IMR-90 (cell line): ENCODE measurements at regions not wholly inside any gene's neighbourhood (a gene's known extent, or its start where the extent isn't known, plus 50 kb on each side); places are given as distances from the start of the nearest gene placed in this dataset.

Experiments
- ATAC-seq: fragments of 200-7000 bp; cut with Tn5 transposase; 2 replicates; pipeline ENCODE4 v1.9.1; 2020; ENCODE audit warnings: low read depth, mild to moderate bottlenecking, moderate library complexity
- BruUV-seq: library from RNA; stranded (reverse); fragments of 400-500 nt; replicated peaks from 2 replicates; lab custom pipeline; 2021; lab: Mats Ljungman, UMichigan
- CTCF ChIA-PET: fragments of 300-600 bp; formaldehyde crosslinking; extraction: SDS; loops from one replicate; lab custom pipeline; 2021; ENCODE audit warnings: antibody characterized with exemption; lab: Yijun Ruan, JAX
- POLR2A ChIA-PET: fragments of 300-600 bp; sonication (Branson Sonifier 250); formaldehyde crosslinking; loops from one replicate; lab custom pipeline; 2022; ENCODE audit warnings: antibody characterized with exemption; ENCODE audit not compliant: unreplicated experiment; lab: Charles Lee
- DNase-seq: peaks from one replicate; pipeline ENCODE4 v3.0.0; 2013
- H2AFZ ChIP-seq: replicated peaks from 2 replicates; pipeline ENCODE3; 2013; ENCODE audit warnings: low read length, mild to moderate bottlenecking; ENCODE audit not compliant: poor library complexity
- H2AK5ac ChIP-seq: 2 replicates; pipeline ENCODE4 v1.6.1; 2013; ENCODE audit warnings: low read depth, low read length, inconsistent platforms
- H2AK9ac ChIP-seq: replicated peaks from 2 replicates; pipeline ENCODE3; 2013; ENCODE audit warnings: mild to moderate bottlenecking, low read depth, low read length, moderate library complexity; ENCODE audit not compliant: poor library complexity
- H2BK120ac ChIP-seq: 2 replicates; pipeline ENCODE4 v1.6.1; 2013; ENCODE audit warnings: low read depth, low read length, inconsistent platforms
- H2BK15ac ChIP-seq: 3 replicates; pipeline ENCODE4 v1.6.1; 2013; ENCODE audit warnings: low read depth, low read length, inconsistent platforms
- H2BK20ac ChIP-seq: 2 replicates; pipeline ENCODE4 v1.6.1; 2013; ENCODE audit warnings: low read depth, mild to moderate bottlenecking, inconsistent platforms, low read length, moderate library complexity
- H2BK5ac ChIP-seq: 2 replicates; pipeline ENCODE4 v1.6.1; 2013; ENCODE audit warnings: mild to moderate bottlenecking, low read depth, low read length, inconsistent platforms; ENCODE audit not compliant: poor library complexity, severe bottlenecking
- H3K14ac ChIP-seq: replicated peaks from 2 replicates; pipeline ENCODE4 v1.6.1; 2013; ENCODE audit warnings: low read depth, low read length, inconsistent platforms
- H3K18ac ChIP-seq: 2 replicates; pipeline ENCODE4 v1.6.1; 2013; ENCODE audit warnings: low read depth, low read length, control low read depth
- H3K23ac ChIP-seq: 2 replicates; pipeline ENCODE4 v1.6.1; 2013; ENCODE audit warnings: low read depth, low read length, inconsistent platforms
- H3K27ac ChIP-seq: 2 replicates; pipeline ENCODE4 v1.5.1; 2013; ENCODE audit warnings: mild to moderate bottlenecking, control low read depth, low read length; ENCODE audit not compliant: insufficient read depth
- H3K27me3 ChIP-seq: 2 replicates; pipeline ENCODE4 v1.6.1; 2013; ENCODE audit warnings: low read length; ENCODE audit not compliant: control insufficient read depth, insufficient read depth
- H3K36me3 ChIP-seq: 2 replicates; pipeline ENCODE4 v1.6.1; 2013; ENCODE audit warnings: low read length, mixed read lengths; ENCODE audit not compliant: control insufficient read depth, insufficient read depth
- H3K4ac ChIP-seq: 2 replicates; pipeline ENCODE4 v1.6.1; 2013; ENCODE audit warnings: low read depth, low read length, inconsistent platforms
- H3K4me1 ChIP-seq: 2 replicates; pipeline ENCODE4 v1.6.1; 2013; ENCODE audit warnings: low read length, mixed read lengths; ENCODE audit not compliant: control insufficient read depth, insufficient read depth
- H3K4me2 ChIP-seq: 2 replicates; pipeline ENCODE4 v1.6.1; 2013; ENCODE audit warnings: low read depth, mild to moderate bottlenecking, control low read depth, low read length, moderate library complexity
- H3K4me3 ChIP-seq: 2 replicates; pipeline ENCODE4 v1.5.1; 2013; ENCODE audit warnings: low read depth, mild to moderate bottlenecking, control low read depth, low read length, moderate library complexity; ENCODE audit not compliant: insufficient read depth
- H3K56ac ChIP-seq: 2 replicates; pipeline ENCODE4 v1.6.1; 2013; ENCODE audit warnings: low read length, inconsistent platforms; ENCODE audit not compliant: insufficient read depth; ENCODE audit errors: extremely low read depth
- H3K79me1 ChIP-seq, 2 experiments: 2 replicates each; pipeline ENCODE4 v1.6.1; 2013; ENCODE audit warnings: low read length in 2 of 2, inconsistent platforms in 1 of 2, low read depth in 1 of 2
- H3K9ac ChIP-seq: 2 replicates; pipeline ENCODE4 v1.6.1; 2013; ENCODE audit warnings: low read depth, low read length, control low read depth
- H3K9me1 ChIP-seq: 2 replicates; pipeline ENCODE4 v1.6.1; 2013; ENCODE audit warnings: low read length, inconsistent platforms; ENCODE audit not compliant: insufficient read depth
- H3K9me3 ChIP-seq: 2 replicates; pipeline ENCODE4 v1.6.1; 2013; ENCODE audit warnings: low read length; ENCODE audit not compliant: control insufficient read depth, insufficient read depth
- H4K20me1 ChIP-seq: 2 replicates; pipeline ENCODE4 v1.6.1; 2013; ENCODE audit warnings: low read length, inconsistent platforms; ENCODE audit not compliant: insufficient read depth
- H4K5ac ChIP-seq: 2 replicates; pipeline ENCODE4 v1.6.1; 2013; ENCODE audit warnings: mild to moderate bottlenecking, low read depth, low read length, control low read depth
- H4K8ac ChIP-seq, 2 experiments: 2 replicates each; pipeline ENCODE4 v1.6.1; 2013; ENCODE audit warnings: low read depth in 2 of 2, low read length in 2 of 2, control low read depth in 1 of 2, inconsistent platforms in 1 of 2
- H4K91ac ChIP-seq: 2 replicates; pipeline ENCODE4 v1.6.1; 2013; ENCODE audit warnings: low read depth, low read length, inconsistent platforms; ENCODE audit not compliant: insufficient read depth
- BHLHE40 ChIP-seq: fragments of 150-350 bp; IDR thresholded peaks from 2 replicates; pipeline ENCODE4 v1.6.1; 2016; ENCODE audit warnings: mild to moderate bottlenecking, low read depth, low read length
- CEBPB ChIP-seq: IDR thresholded peaks from 2 replicates; pipeline ENCODE4 v1.6.1; 2012; ENCODE audit warnings: low read depth, low read length, improper control_type of control experiment
- CHD1 ChIP-seq: IDR thresholded peaks from 2 replicates; pipeline ENCODE4 v1.6.1; 2012; ENCODE audit warnings: low read depth, low read length, improper control_type of control experiment
- CTCF ChIP-seq: conservative IDR thresholded peaks from 2 replicates; pipeline ENCODE4 v1.5.1; 2012; ENCODE audit warnings: mild to moderate bottlenecking, low read depth, low read length, improper control_type of control experiment
- ELK1 ChIP-seq: fragments of 150-350 bp; IDR thresholded peaks from 2 replicates; pipeline ENCODE4 v1.6.1; 2016; ENCODE audit warnings: low read depth, mild to moderate bottlenecking, low read length, moderate library complexity, borderline replicate concordance
- FOS ChIP-seq: fragments of 150-350 bp; IDR thresholded peaks from 2 replicates; pipeline ENCODE4 v1.6.1; 2016; ENCODE audit warnings: low read depth, low read length
- MAFK ChIP-seq: IDR thresholded peaks from 2 replicates; pipeline ENCODE4 v1.6.1; 2012; ENCODE audit warnings: low read depth, low read length, improper control_type of control experiment
- MAZ ChIP-seq: IDR thresholded peaks from 2 replicates; pipeline ENCODE4 v1.6.1; 2012; ENCODE audit warnings: low read depth, mild to moderate bottlenecking, low read length, improper control_type of control experiment, moderate library complexity, borderline replicate concordance
- MXI1 ChIP-seq: IDR thresholded peaks from 2 replicates; pipeline ENCODE4 v1.6.1; 2012; ENCODE audit warnings: low read depth, mild to moderate bottlenecking, low read length, moderate library complexity, borderline replicate concordance
- NFE2L2 ChIP-seq: fragments of 150-350 bp; IDR thresholded peaks from 2 replicates; pipeline ENCODE4 v1.6.1; 2016; ENCODE audit warnings: low read depth, mild to moderate bottlenecking, low read length
- POLR2A ChIP-seq: IDR thresholded peaks from 2 replicates; pipeline ENCODE4 v1.6.1; 2012; ENCODE audit warnings: mild to moderate bottlenecking, low read depth, low read length
- RAD21 ChIP-seq: IDR thresholded peaks from 2 replicates; pipeline ENCODE4 v1.6.1; 2012; ENCODE audit warnings: low read length, improper control_type of control experiment
- RCOR1 ChIP-seq: IDR thresholded peaks from 2 replicates; pipeline ENCODE4 v1.6.1; 2012; ENCODE audit warnings: mild to moderate bottlenecking, low read length, improper control_type of control experiment; ENCODE audit not compliant: insufficient replicate concordance
- RFX5 ChIP-seq: IDR thresholded peaks from 2 replicates; pipeline ENCODE4 v1.8.0; 2012; ENCODE audit warnings: low read depth, mild to moderate bottlenecking, low read length, moderate library complexity
- SMC3 ChIP-seq: fragments of 150-350 bp; IDR thresholded peaks from 2 replicates; pipeline ENCODE4 v1.6.1; 2016; ENCODE audit warnings: low read depth, mild to moderate bottlenecking, antibody characterized with exemption, low read length, moderate library complexity
- USF2 ChIP-seq: fragments of 150-350 bp; IDR thresholded peaks from 2 replicates; pipeline ENCODE4 v1.6.1; 2017; ENCODE audit warnings: mild to moderate bottlenecking, antibody characterized with exemption, low read length, low read depth
- WGBS, 2 experiments: methylation state at CpG; one replicate each; pipeline versions ENCODE4 v1.1.5 to v1.1.7; 2013; ENCODE audit warnings: missing lambda C conversion rate in 2 of 2; ENCODE audit not compliant: insufficient read length in 1 of 2; ENCODE audit errors: extremely low coverage in 2 of 2; 5-methylcytosine and 5-hydroxymethylcytosine counted together
- dilution Hi-C: fragments of 300-500 bp; cut with HindIII; formaldehyde crosslinking; loops from one replicate; pipeline ENCODE4 v1.14.3; 2018; ENCODE audit warnings: low sequenced_read_pairs; ENCODE audit not compliant: unreplicated experiment
- in situ Hi-C: fragments of 300-500 bp; cut with MboI; formaldehyde crosslinking; loops from 3 replicates; pipeline ENCODE4 v1.14.3; 2019; ENCODE audit warnings: low sequenced_read_pairs, inconsistent platforms, mixed read lengths
- intact Hi-C: fragments of 100-400 bp; cut with micrococcal nuclease; formaldehyde crosslinking; loops from 2 replicates; pipeline ENCODE4 v1.10.0; 2022

DNA sequence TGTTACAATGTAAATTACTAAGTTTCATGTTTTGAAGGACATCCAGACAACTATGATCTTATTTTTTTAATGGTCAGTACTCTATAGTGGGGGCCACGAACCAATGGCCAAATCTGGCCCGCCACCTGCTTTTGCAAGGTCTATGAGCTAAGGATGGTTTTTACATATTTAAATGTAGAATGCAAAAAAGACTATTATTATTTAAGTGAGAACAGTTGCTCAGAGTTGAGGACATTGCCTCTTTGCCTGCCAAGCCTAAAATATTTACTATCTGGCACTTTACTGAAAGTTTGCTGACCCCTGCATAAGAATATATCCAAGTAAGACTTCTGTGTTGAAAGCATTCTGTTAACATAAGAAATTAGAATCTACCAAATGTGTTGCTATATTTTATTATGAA lies 163.7 kb upstream of the MDFIC2 start:
- Histone ChIP-seq H4K20me1 (no peaks in the 10 kb centered on the region), H3K9me3 (peaks cover 10% of the 10 kb centered on the region; the same call in 1 of the 2 replicates), H3K9ac (no peak overlapping the region), H4K91ac (no peak overlapping the region), H3K14ac (no peak overlapping the region), H2AK5ac (no peak overlapping the region), H3K56ac (no peak overlapping the region), H3K4me1 (peaks cover 6% of the 10 kb centered on the region), H2BK5ac (no peak overlapping the region), H3K27ac (no peak overlapping the region), H2BK15ac (no peak overlapping the region), H3K36me3 (no peaks in the 10 kb centered on the region), H3K27me3 (no peaks in the 10 kb centered on the region), H3K4ac (no peak overlapping the region), H4K8ac (no peak overlapping the region), H2AFZ (no peak overlapping the region), H2BK120ac (no peak overlapping the region), H3K79me1 (no peaks in the 10 kb centered on the region), H4K5ac (no peak overlapping the region), H3K23ac (no peak overlapping the region), H3K18ac (no peak overlapping the region), H3K4me3 (no peak overlapping the region), H3K4me2 (no peak overlapping the region), H2AK9ac (no peak overlapping the region), H3K9me1 (peaks cover 3% of the 10 kb centered on the region), H2BK20ac (no peak overlapping the region)
- ChIA-PET CTCF (no interaction called here), POLR2A (no interaction called here)
- intact Hi-C loops (no loop called here), in situ Hi-C loops (no loop called here), dilution Hi-C loops (no loop called here)
- no TSS peak for BruUV-seq
- DNase-seq (no peak), ATAC-seq (no peak)
- TF ChIP-seq FOS, result no peak
- TF ChIP-seq ELK1, result no peak
- no peak for TF ChIP-seq RFX5
- no peak for TF ChIP-seq CTCF
- TF ChIP-seq BHLHE40, result no peak
- no peak for TF ChIP-seq MXI1
- TF ChIP-seq SMC3, result no peak
- no peak for TF ChIP-seq USF2
- no peak for TF ChIP-seq CHD1
- no peak for TF ChIP-seq NFE2L2
- no peak for TF ChIP-seq CEBPB
- no peak for TF ChIP-seq MAFK
- TF ChIP-seq MAZ, result no peak
- TF ChIP-seq RAD21, result no peak
- no peak for TF ChIP-seq RCOR1
- TF ChIP-seq POLR2A, result no peak
- no CpG with 5 or more reads among the region's 2 CpGs for WGBS, 2 experiments
